Motor neuron (in vitro differentiated cells): ENCODE measurements at regions not wholly inside any gene's neighbourhood (a gene's known extent, or its start where the extent isn't known, plus 50 kb on each side); places are given as distances from the start of the nearest gene placed in this dataset.

ENCODE experiments used
- ATAC-seq, 8 experiments: fragments of 200-7000 bp; cut with Tn5 transposase; replicated peaks in 6 of 8; 2 replicates each; pipeline ENCODE4 v1.8.0; 2021; ENCODE audit warnings: mild to moderate bottlenecking in 8 of 8, moderate library complexity in 8 of 8
- H3K27ac ChIP-seq, 2 donors: fragments of 250-450 bp; sonication (Bioruptor Pico); 2 replicates each; pipeline ENCODE4 v1.9.0; 2021; ENCODE audit warnings: antibody characterized with exemption in 2 of 2, mild to moderate bottlenecking in 2 of 2, moderate library complexity in 1 of 2
- H3K4me1 ChIP-seq, 2 donors: fragments of 250-450 bp; sonication (Bioruptor Pico); replicated peaks in 1 of 2; 2 replicates each; pipeline ENCODE4 v1.6.1; 2021; ENCODE audit warnings: antibody characterized with exemption in 2 of 2, mild to moderate bottlenecking in 2 of 2, moderate library complexity in 1 of 2
- H3K4me3 ChIP-seq, 5 donors: fragments of 250-450 bp; sonication (Bioruptor Pico); 2 replicates each; pipeline ENCODE4 v1.9.0; 2021; ENCODE audit warnings: antibody characterized with exemption in 5 of 5, mild to moderate bottlenecking in 5 of 5, moderate library complexity in 4 of 5
- WGBS, 10 experiments: fragments of 450-650 bp; shearing (Covaris generic); methylation state at CpG; one replicate each; pipeline ENCODE4 v1.0.0; 2022; 5-methylcytosine and 5-hydroxymethylcytosine counted together
- in situ Hi-C, 9 experiments: fragments of 400-800 bp; cut with MboI; loops; one replicate each; pipeline ENCODE4 v1.15.0; 2021; ENCODE audit warnings: low sequenced_read_pairs in 9 of 9, low pct_unique_long_range_greater_than_20kb in 2 of 9; ENCODE audit not compliant: unreplicated experiment in 9 of 9

- 0 to 100% (median 78%) methylated on average over 1 to 4 of the region's 4 CpGs; no CpG with 5 or more reads in 1 of the 10 experiments for WGBS, 10 experiments
Observed at GRCh38 chr14:34340025-34340625, 121.9 kb downstream of the SPTSSA start.

GRCh38 chr14:34338056-34338455 lies 124.0 kb downstream of the SPTSSA start:
- H3K4me3 ChIP-seq, result no peak overlapping the region
- 71 to 100% (median 100%) methylated on average over 1 to 2 of the region's 2 CpGs; no CpG with 5 or more reads in 3 of the 10 experiments for WGBS, 10 experiments
- in situ Hi-C loops, result loop anchor here in 1 of 9 experiments (25.0 kb wide), 1 partner anchor 124 kb away; the partner anchor contains the start of gene SPTSSA
- ATAC-seq, result no peak
- H3K4me1 ChIP-seq, result no peaks in the 10 kb centered on the region
- H3K27ac ChIP-seq, result no peak overlapping the region

More at GRCh38 chr14:34340025-34340625, 121.9 kb downstream of the SPTSSA start:
- Histone ChIP-seq H3K4me3 (no peak overlapping the region), H3K4me1 (no peaks in the 10 kb centered on the region), H3K27ac (no peak overlapping the region)
- ATAC-seq, result peak in 3 of 8 experiments; percentile 67 to 77 (median 68)
- in situ Hi-C loops, result loop anchor here in 1 of 9 experiments (25.0 kb wide), 1 partner anchor 122 kb away; the partner anchor contains the start of gene SPTSSA

GRCh38 chr14:34336501-34336900 lies 125.5 kb downstream of the SPTSSA start:
- 80 to 100% (median 100%) methylated on average over 1 of the region's 1 CpG; no CpG with 5 or more reads in 7 of the 10 experiments for WGBS, 10 experiments
- Histone ChIP-seq H3K4me3 (no peak overlapping the region), H3K27ac (no peak overlapping the region), H3K4me1 (peaks cover 0 to 8% of the 10 kb centered on the region in 2 donors)
- peak in 3 of 8 experiments; percentile 5 to 28 (median 7) for ATAC-seq
- in situ Hi-C loops, result loop anchor here in 1 of 9 experiments (25.0 kb wide), 1 partner anchor 126 kb away; the partner anchor contains the start of gene SPTSSA

GRCh38 chr14:34335968-34336367 lies 126.1 kb downstream of the SPTSSA start:
- WGBS, 10 experiments, result 0 to 100% (median 60%) methylated on average over 1 of the region's 1 CpG; no CpG with 5 or more reads in 4 of the 10 experiments
- peak in 3 of 8 experiments; percentile 66 to 80 (median 78) for ATAC-seq

GRCh38 chr14:34334329-34334728 lies 127.7 kb downstream of the SPTSSA start:
- ATAC-seq, result no peak
- no peak overlapping the region for H3K4me3 ChIP-seq
- H3K27ac ChIP-seq, result no peak overlapping the region
- H3K4me1 ChIP-seq, result peaks cover 0 to 8% of the 10 kb centered on the region in 2 donors
- in situ Hi-C loops, result loop anchor here in 1 of 9 experiments (25.0 kb wide), 1 partner anchor 128 kb away; the partner anchor contains the start of gene SPTSSA

More at GRCh38 chr14:34335968-34336367, 126.1 kb downstream of the SPTSSA start:
- Histone ChIP-seq H3K27ac (no peak overlapping the region), H3K4me3 (no peak overlapping the region), H3K4me1 (peaks cover 0 to 8% of the 10 kb centered on the region in 2 donors)
- in situ Hi-C loops, result loop anchor here in 1 of 9 experiments (25.0 kb wide), 1 partner anchor 126 kb away; the partner anchor contains the start of gene SPTSSA

- peak overlapping the region in 1 of 2 donors; percentile 3 for H3K27ac ChIP-seq
- peaks cover 0 to 8% of the 10 kb centered on the region in 2 donors for H3K4me1 ChIP-seq
- in situ Hi-C loops, result loop anchor here in 1 of 9 experiments (25.0 kb wide), 1 partner anchor 130 kb away; the partner anchor contains the start of gene SPTSSA
- WGBS, 10 experiments, result 30 to 72% (median 55%) methylated on average over 3 to 9 of the region's 9 CpGs
- peak; percentile 41 to 93 (median 90) for ATAC-seq
- H3K4me3 ChIP-seq, result no peak overlapping the region
Observed at GRCh38 chr14:34331728-34332623, 130.1 kb downstream of the SPTSSA start.

GRCh38 chr14:34330846-34331245 lies 131.2 kb downstream of the SPTSSA start:
- no peak for ATAC-seq
- in situ Hi-C loops, result loop anchor here in 1 of 9 experiments (25.0 kb wide), 1 partner anchor 131 kb away; the partner anchor contains the start of gene SPTSSA
- 0% methylated on average over 1 of the region's 1 CpG; no CpG with 5 or more reads in 6 of the 10 experiments for WGBS, 10 experiments
- peaks cover 0 to 8% of the 10 kb centered on the region in 2 donors for H3K4me1 ChIP-seq
- H3K27ac ChIP-seq, result no peak overlapping the region
- no peak overlapping the region for H3K4me3 ChIP-seq

GRCh38 chr14:34329301-34329700 lies 132.7 kb downstream of the SPTSSA start:
- Histone ChIP-seq H3K4me1 (peaks cover 0 to 8% of the 10 kb centered on the region in 2 donors), H3K4me3 (no peak overlapping the region), H3K27ac (no peak overlapping the region)
- in situ Hi-C loops, result loop anchor here in 1 of 9 experiments (25.0 kb wide), 1 partner anchor 133 kb away; the partner anchor contains the start of gene SPTSSA
- WGBS, 10 experiments, result 0 to 100% (median 96%) methylated on average over 1 of the region's 1 CpG; no CpG with 5 or more reads in 2 of the 10 experiments
- no peak for ATAC-seq

- no peak for ATAC-seq
- 35 to 100% (median 73%) methylated on average over 1 to 4 of the region's 4 CpGs; no CpG with 5 or more reads in 4 of the 10 experiments for WGBS, 10 experiments
- in situ Hi-C loops, result loop anchor here in 1 of 9 experiments (25.0 kb wide), 1 partner anchor 134 kb away; the partner anchor contains the start of gene SPTSSA
- Histone ChIP-seq H3K4me1 (peaks cover 0 to 8% of the 10 kb centered on the region in 2 donors), H3K4me3 (no peak overlapping the region), H3K27ac (no peak overlapping the region)
Observed at GRCh38 chr14:34328178-34328577, 133.9 kb downstream of the SPTSSA start.

- ATAC-seq, result peak in 1 of 8 experiments; percentile 58
- H3K4me1 ChIP-seq, result no peaks in the 10 kb centered on the region
- no peak overlapping the region for H3K4me3 ChIP-seq
- in situ Hi-C loops, result loop anchor here in 1 of 9 experiments (25.0 kb wide), 1 partner anchor 137 kb away; the partner anchor contains the start of gene SPTSSA
- H3K27ac ChIP-seq, result no peak overlapping the region
Observed at GRCh38 chr14:34325493-34325892, 136.5 kb downstream of the SPTSSA start.

GRCh38 chr14:34324363-34324795 lies 137.7 kb downstream of the SPTSSA start:
- in situ Hi-C loops, result loop anchor here in 2 of 9 experiments (25.0 kb wide), 2 partner anchors 487 to 1737 kb away; no protein-coding TSS in a partner anchor
- WGBS, 10 experiments, result 0 to 25% (median 17%) methylated on average over 1 to 6 of the region's 6 CpGs
- no peaks in the 10 kb centered on the region for H3K4me1 ChIP-seq
- H3K4me3 ChIP-seq, result no peak overlapping the region
- ATAC-seq, result peak; percentile 26 to 59 (median 50)
- no peak overlapping the region for H3K27ac ChIP-seq

GRCh38 chr14:34322940-34323418 lies 139.1 kb downstream of the SPTSSA start:
- Histone ChIP-seq H3K27ac (no peak overlapping the region), H3K4me1 (no peaks in the 10 kb centered on the region), H3K4me3 (no peak overlapping the region)
- 0 to 100% (median 40%) methylated on average over 1 to 8 of the region's 8 CpGs; no CpG with 5 or more reads in 1 of the 10 experiments for WGBS, 10 experiments
- ATAC-seq, result peak in 5 of 8 experiments; percentile 40 to 84 (median 78)
- in situ Hi-C loops, result loop anchor here in 2 of 9 experiments (25.0 kb wide), 2 partner anchors 486 to 1736 kb away; no protein-coding TSS in a partner anchor
